ENCODE measurements at regions not wholly inside any gene's neighbourhood (a gene's known extent, or its start where the extent isn't known, plus 50 kb on each side); places are given as distances from the start of the nearest gene placed in this dataset.
A peak's percentile ranks its signal among the peaks of the same experiment; 100 is the strongest.
"Not testable (repeated sequence)": the region's sequence is repeated elsewhere in the genome, so short reads cannot be mapped to it uniquely, and the experiment has no call there.

DNA sequence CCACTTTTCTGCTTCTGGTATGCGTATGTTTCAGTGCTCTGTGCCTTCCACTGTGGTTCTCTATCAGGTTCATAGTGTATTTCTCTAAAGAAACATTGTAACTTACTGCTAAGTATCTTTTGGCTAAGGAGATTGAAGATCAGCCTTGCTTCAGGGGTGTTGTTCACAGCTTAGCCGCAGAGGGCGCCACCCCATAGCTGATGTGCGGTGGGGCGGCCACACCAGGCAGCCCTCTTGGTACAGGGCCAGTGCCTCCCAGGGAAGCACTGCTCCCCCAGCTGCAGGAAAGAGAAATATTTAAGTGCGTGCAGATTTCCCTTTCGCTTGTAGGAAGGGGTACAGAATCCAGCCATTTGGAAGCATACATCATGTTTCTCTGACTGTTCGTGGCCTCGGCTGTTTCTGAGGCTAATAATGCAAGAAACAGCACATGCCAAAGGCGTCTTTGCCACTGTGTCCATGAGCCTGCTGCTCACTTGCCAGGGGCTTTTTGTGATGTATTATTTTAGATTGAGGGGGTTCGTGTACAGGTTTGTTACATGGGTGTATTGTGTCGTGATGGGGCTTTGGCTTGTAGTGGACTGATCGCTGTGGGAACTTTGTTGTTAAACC lies 67.2 kb downstream of the CDRT15L2 start:
- peak; percentile 55; the same call in 1 of the 2 replicates for TF ChIP-seq CTCF (tag by site-specific recombination; IDR thresholded peaks at IDR 0.05)
- TF ChIP-seq ZNF510 (tag by site-specific recombination; IDR thresholded peaks at IDR 0.05; ENCODE audit: insufficient replicate concordance), result not testable (repeated sequence)

All from HEK293 (cell line).